Esophagus squamous epithelium (tissue), 4 donors: ENCODE measurements at regions not wholly inside any gene's neighbourhood (a gene's known extent, or its start where the extent isn't known, plus 50 kb on each side); places are given as distances from the start of the nearest gene placed in this dataset.

Source experiments
- CTCF ChIP-seq, 6 experiments: fragments of 450-650 bp in 4 of 6; fragments of 200-600 bp in 2 of 6; sonication (generic) in 2 of 6; IDR thresholded peaks; one replicate each; pipeline ENCODE4 v1.5.1; 2016 to 2019; ENCODE audit warnings: antibody characterized with exemption in 6 of 6, mild to moderate bottlenecking in 4 of 6, moderate library complexity in 4 of 6
- POLR2A ChIP-seq, 4 donors: fragments of 450-650 bp; IDR thresholded peaks; one replicate each; pipeline ENCODE4 v1.6.1; 2017; ENCODE audit warnings: antibody characterized with exemption in 4 of 4, mild to moderate bottlenecking in 4 of 4, moderate library complexity in 3 of 4

- TF ChIP-seq CTCF (IDR thresholded peaks at IDR 0.05): no peak
- TF ChIP-seq POLR2A (IDR thresholded peaks at IDR 0.05): no peak
These were observed 299.3 kb upstream of the ZFP64 start for GRCh38 chr20:52490711-52491430.
